ENCODE measurements at regions not wholly inside any gene's neighbourhood (a gene's known extent, or its start where the extent isn't known, plus 50 kb on each side); places are given as distances from the start of the nearest gene placed in this dataset.

DNA sequence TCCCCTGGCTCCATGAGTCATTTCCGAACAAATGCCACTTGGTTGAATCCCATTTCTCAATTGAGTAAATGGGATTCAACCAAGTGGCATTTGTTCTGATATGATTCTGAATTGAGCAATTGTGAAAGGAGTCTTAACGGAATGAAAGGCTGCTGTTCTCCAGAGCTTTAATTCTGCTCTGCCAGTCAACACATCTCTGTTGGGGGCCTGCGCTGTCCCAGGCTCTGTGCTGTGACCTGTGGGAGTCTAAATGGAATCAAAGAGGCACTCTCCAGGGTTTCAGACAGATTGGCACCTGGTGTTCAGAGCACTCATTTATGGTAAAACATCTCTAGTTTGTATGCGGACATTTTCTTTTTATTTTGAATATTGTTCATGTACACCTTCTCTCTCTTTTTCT lies 126.2 kb downstream of the WSCD1 start:
- H3K4me3 ChIP-seq (ENCODE audit: low read length), result no peak overlapping the region
- no peaks in the 10 kb centered on the region for H3K9me3 ChIP-seq (ENCODE audit: control insufficient read depth, insufficient read depth, low read length)
- DNase-seq (ENCODE audit: low read depth, low spot score), result no peak
- WGBS (ENCODE audit: insufficient coverage, insufficient read length), result no CpG with 5 or more reads among the region's 4 CpGs
- no peaks in the 10 kb centered on the region for H3K36me3 ChIP-seq (ENCODE audit: control insufficient read depth, insufficient read depth, low read length)
- no peak overlapping the region for H3K27ac ChIP-seq (ENCODE audit: low read length)
- no peaks in the 10 kb centered on the region for H3K27me3 ChIP-seq (ENCODE audit: control insufficient read depth, insufficient read depth, low read length)
- no peaks in the 10 kb centered on the region for H3K4me1 ChIP-seq (ENCODE audit: control insufficient read depth, insufficient read depth, low read length)

DNA sequence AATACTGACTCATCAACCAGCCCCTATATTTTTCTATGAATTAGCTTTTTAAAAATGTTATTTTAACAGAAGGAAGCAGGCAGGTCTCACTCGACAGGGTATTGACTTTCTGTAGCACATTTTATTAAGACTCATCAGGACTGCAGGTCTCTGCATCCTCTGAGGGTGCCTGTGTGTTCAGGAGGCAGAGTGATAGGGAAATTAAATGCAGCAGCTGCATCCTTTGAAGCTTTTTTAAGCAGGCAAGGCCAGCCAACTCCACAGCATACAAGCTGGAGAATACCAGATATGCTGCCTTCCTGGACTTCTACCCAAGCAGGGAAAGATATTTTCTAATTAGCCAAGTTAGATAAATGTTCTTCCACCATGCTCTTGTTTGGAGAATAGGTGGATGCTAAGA lies 124.9 kb downstream of the WSCD1 start:
- no peak overlapping the region for H3K4me3 ChIP-seq (ENCODE audit: low read length)
- H3K27ac ChIP-seq (ENCODE audit: low read length), result no peak overlapping the region
- no CpG with 5 or more reads among the region's 1 CpG for WGBS (ENCODE audit: insufficient coverage, insufficient read length)
- no peaks in the 10 kb centered on the region for H3K9me3 ChIP-seq (ENCODE audit: control insufficient read depth, insufficient read depth, low read length)
- H3K4me1 ChIP-seq (ENCODE audit: control insufficient read depth, insufficient read depth, low read length), result no peaks in the 10 kb centered on the region
- DNase-seq (ENCODE audit: low read depth, low spot score), result no peak
- H3K36me3 ChIP-seq (ENCODE audit: control insufficient read depth, insufficient read depth, low read length), result no peaks in the 10 kb centered on the region
- no peaks in the 10 kb centered on the region for H3K27me3 ChIP-seq (ENCODE audit: control insufficient read depth, insufficient read depth, low read length)

DNA sequence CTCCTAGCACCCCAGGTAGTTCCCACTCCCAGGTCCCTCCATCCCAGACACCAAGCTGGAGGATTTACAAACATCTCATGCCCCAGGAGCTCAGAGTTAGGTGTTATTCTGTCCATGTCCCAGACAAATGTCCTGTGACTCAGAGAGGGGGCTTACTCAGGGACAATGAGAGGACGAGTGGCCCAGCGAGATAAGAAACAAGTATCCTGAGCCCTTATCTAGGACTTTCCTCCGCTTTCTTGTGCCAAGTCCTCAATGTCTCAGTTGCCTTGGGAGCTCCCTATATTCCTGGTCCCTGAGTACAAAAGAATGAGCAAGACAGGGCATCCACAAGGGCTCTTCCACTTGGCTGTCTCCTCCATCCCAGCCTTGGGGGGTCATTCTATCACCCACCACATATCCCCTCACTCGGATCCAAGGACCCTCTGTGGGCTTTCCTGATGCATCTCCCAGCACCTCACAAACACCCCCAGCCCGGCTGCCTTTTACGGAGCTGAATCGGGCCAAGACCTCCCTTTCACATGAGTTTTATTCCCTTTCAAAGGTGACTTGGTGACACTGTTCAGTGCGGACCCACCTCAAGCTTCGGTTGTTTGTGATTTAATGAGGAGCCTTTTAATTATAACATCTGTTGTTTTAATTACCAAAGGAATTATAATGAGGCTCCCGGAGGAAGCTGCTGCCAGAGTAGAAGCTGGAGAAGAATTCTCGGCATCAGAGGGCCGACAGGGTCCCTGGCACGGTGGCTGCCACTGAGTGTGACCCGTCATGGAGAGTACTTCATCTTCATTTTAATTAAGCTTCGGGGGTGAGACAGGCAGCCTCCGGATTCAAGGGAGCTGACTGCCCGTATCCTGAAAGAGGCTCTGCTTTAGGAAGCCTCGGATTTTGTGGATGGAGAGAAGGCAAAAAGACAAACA lies 121.5 kb downstream of the WSCD1 start:
- Histone ChIP-seq H3K4me3 (ENCODE audit: low read length) (no peak overlapping the region), H3K36me3 (ENCODE audit: control insufficient read depth, insufficient read depth, low read length) (no peaks in the 10 kb centered on the region), H3K4me1 (ENCODE audit: control insufficient read depth, insufficient read depth, low read length) (no peaks in the 10 kb centered on the region), H3K9me3 (ENCODE audit: control insufficient read depth, insufficient read depth, low read length) (no peaks in the 10 kb centered on the region), H3K27me3 (ENCODE audit: control insufficient read depth, insufficient read depth, low read length) (no peaks in the 10 kb centered on the region), H3K27ac (ENCODE audit: low read length) (no peak overlapping the region)
- WGBS (ENCODE audit: insufficient coverage, insufficient read length), result no CpG with 5 or more reads among the region's 18 CpGs
- no peak for DNase-seq (ENCODE audit: low read depth, low spot score)

DNA sequence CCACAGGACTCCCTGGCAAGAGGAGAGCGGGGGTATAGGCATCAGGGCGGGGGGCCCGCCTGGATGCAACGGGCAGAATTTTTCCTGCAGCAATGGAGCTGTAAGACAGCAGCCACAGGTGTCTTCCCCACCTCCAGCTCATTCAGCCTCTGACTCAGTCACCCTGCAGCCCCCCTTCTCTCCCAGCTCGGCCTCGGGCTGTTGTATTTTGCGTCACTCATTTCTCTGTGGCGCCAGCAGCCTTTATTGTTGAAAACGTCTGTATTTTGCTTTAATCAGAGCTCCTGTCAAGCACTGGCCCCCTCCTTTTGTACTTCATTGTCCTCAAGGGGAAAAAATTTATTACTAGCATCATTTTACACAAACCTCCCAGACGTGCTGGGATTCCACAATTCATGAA lies 117.7 kb downstream of the WSCD1 start:
- no peaks in the 10 kb centered on the region for H3K4me1 ChIP-seq (ENCODE audit: control insufficient read depth, insufficient read depth, low read length)
- H3K36me3 ChIP-seq (ENCODE audit: control insufficient read depth, insufficient read depth, low read length), result no peaks in the 10 kb centered on the region
- no peak overlapping the region for H3K27ac ChIP-seq (ENCODE audit: low read length)
- no peaks in the 10 kb centered on the region for H3K9me3 ChIP-seq (ENCODE audit: control insufficient read depth, insufficient read depth, low read length)
- no peak for DNase-seq (ENCODE audit: low read depth, low spot score)
- H3K4me3 ChIP-seq (ENCODE audit: low read length), result no peak overlapping the region
- no CpG with 5 or more reads among the region's 10 CpGs for WGBS (ENCODE audit: insufficient coverage, insufficient read length)
- H3K27me3 ChIP-seq (ENCODE audit: control insufficient read depth, insufficient read depth, low read length), result no peaks in the 10 kb centered on the region

DNA sequence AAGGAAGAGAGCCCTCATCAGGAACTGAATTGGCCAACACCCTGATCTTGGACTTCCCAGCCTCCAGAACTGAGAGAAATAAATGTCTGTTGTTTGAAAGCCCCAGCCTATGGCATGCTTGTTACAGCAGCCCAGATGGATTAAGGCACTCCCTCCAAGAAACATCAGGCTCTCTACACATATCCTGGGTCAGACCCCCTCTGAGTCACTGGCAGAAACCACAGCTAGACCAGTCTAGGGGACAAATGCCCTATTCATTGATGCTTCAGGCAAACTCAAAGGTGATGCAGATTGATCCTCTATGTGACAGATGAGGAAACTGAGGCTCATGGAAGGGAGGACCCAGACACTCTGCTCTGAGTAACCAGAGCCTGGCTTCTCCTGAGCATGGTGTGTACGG lies 116.8 kb downstream of the WSCD1 start:
- H3K4me3 ChIP-seq (ENCODE audit: low read length), result no peak overlapping the region
- H3K9me3 ChIP-seq (ENCODE audit: control insufficient read depth, insufficient read depth, low read length), result no peaks in the 10 kb centered on the region
- no peak overlapping the region for H3K27ac ChIP-seq (ENCODE audit: low read length)
- H3K36me3 ChIP-seq (ENCODE audit: control insufficient read depth, insufficient read depth, low read length), result no peaks in the 10 kb centered on the region
- H3K4me1 ChIP-seq (ENCODE audit: control insufficient read depth, insufficient read depth, low read length), result no peaks in the 10 kb centered on the region
- no CpG with 5 or more reads among the region's 1 CpG for WGBS (ENCODE audit: insufficient coverage, insufficient read length)
- H3K27me3 ChIP-seq (ENCODE audit: control insufficient read depth, insufficient read depth, low read length), result no peaks in the 10 kb centered on the region
- DNase-seq (ENCODE audit: low read depth, low spot score), result no peak

DNA sequence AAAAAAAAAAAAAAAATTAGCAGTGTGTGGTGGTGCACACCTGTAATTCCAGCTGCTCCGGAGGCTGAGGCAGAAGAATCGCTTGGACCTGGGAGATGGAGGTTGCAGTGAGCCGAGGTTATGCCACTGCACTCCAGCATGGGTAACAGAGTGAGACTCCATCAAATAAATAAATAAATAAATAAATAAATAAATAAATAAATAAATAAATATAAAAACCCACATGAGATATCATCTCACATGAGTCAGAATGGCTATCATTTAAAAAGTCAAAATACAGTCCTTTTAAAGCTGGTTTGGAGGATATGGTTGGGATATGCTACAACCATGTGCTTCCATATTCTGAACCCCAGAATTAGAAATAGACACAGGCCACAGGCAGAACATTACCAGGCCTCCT lies 114.3 kb downstream of the WSCD1 start:
- Histone ChIP-seq H3K27me3 (ENCODE audit: control insufficient read depth, insufficient read depth, low read length) (no peaks in the 10 kb centered on the region), H3K27ac (ENCODE audit: low read length) (no peak overlapping the region), H3K9me3 (ENCODE audit: control insufficient read depth, insufficient read depth, low read length) (no peaks in the 10 kb centered on the region), H3K4me3 (ENCODE audit: low read length) (no peak overlapping the region), H3K4me1 (ENCODE audit: control insufficient read depth, insufficient read depth, low read length) (no peaks in the 10 kb centered on the region), H3K36me3 (ENCODE audit: control insufficient read depth, insufficient read depth, low read length) (no peaks in the 10 kb centered on the region)
- WGBS (ENCODE audit: insufficient coverage, insufficient read length), result no CpG with 5 or more reads among the region's 3 CpGs
- DNase-seq (ENCODE audit: low read depth, low spot score), result no peak

DNA sequence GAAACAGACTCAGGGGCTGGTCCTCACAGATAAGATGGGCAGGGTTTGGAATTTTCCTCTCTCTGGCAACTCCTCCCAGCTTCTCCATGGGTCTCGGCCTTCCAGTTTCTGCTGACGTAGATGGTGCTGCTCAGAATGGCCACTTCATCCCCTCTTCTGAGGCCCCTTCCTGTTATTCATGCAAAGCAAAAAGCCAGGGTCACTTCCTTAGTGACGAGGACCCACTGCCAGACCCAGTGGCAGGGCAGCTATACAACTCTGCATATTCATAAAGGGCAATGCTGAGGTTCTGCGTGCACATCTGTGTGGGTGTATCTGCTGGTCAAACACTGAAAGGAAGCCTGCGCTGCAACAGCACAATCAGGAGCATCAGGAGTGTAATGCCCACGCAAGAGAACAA lies 108.8 kb downstream of the WSCD1 start:
- Histone ChIP-seq H3K4me3 (ENCODE audit: low read length) (no peak overlapping the region), H3K27me3 (ENCODE audit: control insufficient read depth, insufficient read depth, low read length) (no peaks in the 10 kb centered on the region), H3K4me1 (ENCODE audit: control insufficient read depth, insufficient read depth, low read length) (no peaks in the 10 kb centered on the region), H3K36me3 (ENCODE audit: control insufficient read depth, insufficient read depth, low read length) (no peaks in the 10 kb centered on the region), H3K27ac (ENCODE audit: low read length) (no peak overlapping the region), H3K9me3 (ENCODE audit: control insufficient read depth, insufficient read depth, low read length) (no peaks in the 10 kb centered on the region)
- no CpG with 5 or more reads among the region's 6 CpGs for WGBS (ENCODE audit: insufficient coverage, insufficient read length)
- DNase-seq (ENCODE audit: low read depth, low spot score), result no peak

DNA sequence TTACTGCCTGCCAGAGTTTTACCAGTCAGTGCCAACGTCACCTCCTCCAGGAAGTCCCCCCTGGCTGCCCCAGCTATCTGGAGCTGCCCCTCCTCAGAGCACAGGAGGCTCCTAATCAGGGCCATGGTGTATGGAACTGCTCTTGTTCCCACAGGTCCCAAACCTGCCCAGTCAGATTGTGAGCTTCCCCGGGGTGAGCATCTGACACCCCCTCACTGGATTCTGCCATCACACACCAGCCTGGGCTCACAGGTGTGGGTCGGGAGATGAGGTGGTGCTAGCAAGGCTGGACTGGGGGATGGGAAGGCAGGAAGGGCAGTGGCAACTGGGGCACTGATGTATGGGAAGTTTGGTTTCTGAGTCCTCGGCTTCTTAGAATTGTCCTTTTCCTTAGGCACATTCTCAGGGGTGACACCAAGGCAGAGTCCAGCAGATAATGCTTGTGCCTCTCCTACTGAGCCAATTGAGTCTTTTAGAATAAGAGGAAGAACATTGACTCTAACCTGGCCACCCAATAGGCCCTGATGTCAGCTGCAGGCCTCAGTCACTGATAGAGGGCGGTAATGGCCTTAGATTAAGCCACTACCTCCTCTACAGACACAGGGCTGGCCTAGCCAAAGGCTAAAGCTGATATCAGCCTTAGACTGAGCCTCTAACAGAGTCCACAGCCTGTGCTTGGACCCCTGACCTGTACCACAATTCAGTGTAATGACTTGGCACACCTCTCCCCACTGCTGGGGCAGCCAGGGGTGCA lies 107.9 kb downstream of the WSCD1 start:
- no peaks in the 10 kb centered on the region for H3K9me3 ChIP-seq (ENCODE audit: control insufficient read depth, insufficient read depth, low read length)
- H3K27me3 ChIP-seq (ENCODE audit: control insufficient read depth, insufficient read depth, low read length), result no peaks in the 10 kb centered on the region
- H3K4me3 ChIP-seq (ENCODE audit: low read length), result no peak overlapping the region
- DNase-seq (ENCODE audit: low read depth, low spot score), result no peak
- no peaks in the 10 kb centered on the region for H3K36me3 ChIP-seq (ENCODE audit: control insufficient read depth, insufficient read depth, low read length)
- H3K4me1 ChIP-seq (ENCODE audit: control insufficient read depth, insufficient read depth, low read length), result no peaks in the 10 kb centered on the region
- no CpG with 5 or more reads among the region's 5 CpGs for WGBS (ENCODE audit: insufficient coverage, insufficient read length)
- H3K27ac ChIP-seq (ENCODE audit: low read length), result no peak overlapping the region
